ENCODE measurements at regions not wholly inside any gene's neighbourhood (a gene's known extent, or its start where the extent isn't known, plus 50 kb on each side); places are given as distances from the start of the nearest gene placed in this dataset.

DNA sequence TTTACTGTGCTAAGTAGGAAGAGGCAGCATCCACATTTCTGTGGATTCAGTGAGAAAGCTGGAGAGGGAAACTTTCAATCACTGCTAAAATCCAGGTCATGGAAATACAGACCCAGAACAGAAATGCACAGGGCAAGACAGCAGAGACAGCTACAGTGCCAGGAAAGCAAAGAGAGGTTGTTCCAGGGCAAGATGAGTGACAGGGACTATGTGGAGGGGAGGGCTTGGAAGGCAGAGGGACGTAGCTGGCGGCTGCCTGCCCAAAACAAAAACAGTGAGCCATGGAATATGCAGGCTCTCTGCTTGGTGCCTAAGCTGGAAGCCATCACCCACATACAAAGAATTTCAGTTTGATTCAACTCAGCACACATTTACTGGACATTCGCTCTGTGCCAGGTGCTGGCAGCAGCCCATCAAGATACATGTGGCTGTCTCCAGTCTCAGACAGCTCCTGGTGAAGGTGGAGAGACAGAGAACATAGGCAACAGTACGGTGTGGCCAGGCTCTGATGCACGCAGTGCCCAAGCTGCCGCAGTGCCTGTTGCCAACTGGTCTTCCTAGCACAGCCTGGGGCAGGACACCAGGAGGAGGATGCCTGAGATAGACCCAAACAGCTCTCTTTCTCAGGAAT is 88.7 kb downstream of the AIPL1 start:
- TF ChIP-seq, protein P1, sequence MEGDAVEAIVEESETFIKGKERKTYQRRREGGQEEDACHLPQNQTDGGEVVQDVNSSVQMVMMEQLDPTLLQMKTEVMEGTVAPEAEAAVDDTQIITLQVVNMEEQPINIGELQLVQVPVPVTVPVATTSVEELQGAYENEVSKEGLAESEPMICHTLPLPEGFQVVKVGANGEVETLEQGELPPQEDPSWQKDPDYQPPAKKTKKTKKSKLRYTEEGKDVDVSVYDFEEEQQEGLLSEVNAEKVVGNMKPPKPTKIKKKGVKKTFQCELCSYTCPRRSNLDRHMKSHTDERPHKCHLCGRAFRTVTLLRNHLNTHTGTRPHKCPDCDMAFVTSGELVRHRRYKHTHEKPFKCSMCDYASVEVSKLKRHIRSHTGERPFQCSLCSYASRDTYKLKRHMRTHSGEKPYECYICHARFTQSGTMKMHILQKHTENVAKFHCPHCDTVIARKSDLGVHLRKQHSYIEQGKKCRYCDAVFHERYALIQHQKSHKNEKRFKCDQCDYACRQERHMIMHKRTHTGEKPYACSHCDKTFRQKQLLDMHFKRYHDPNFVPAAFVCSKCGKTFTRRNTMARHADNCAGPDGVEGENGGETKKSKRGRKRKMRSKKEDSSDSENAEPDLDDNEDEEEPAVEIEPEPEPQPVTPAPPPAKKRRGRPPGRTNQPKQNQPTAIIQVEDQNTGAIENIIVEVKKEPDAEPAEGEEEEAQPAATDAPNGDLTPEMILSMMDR (IDR thresholded peaks at IDR 0.05; ENCODE audit: low read depth, low read length, poor library complexity, severe bottlenecking) = no peak
- TF ChIP-seq EZH2phosphoT487 (IDR thresholded peaks at IDR 0.05; ENCODE audit: borderline replicate concordance, low read length) = no peak
